Glutamatergic neuron (in vitro differentiated cells): ENCODE measurements at regions not wholly inside any gene's neighbourhood (a gene's known extent, or its start where the extent isn't known, plus 50 kb on each side); places are given as distances from the start of the nearest gene placed in this dataset.
A peak's percentile ranks its signal among the peaks of the same experiment; 100 is the strongest.

Experiments
- DNase-seq: peaks from one replicate; pipeline ENCODE4 v3.0.0; 2022
- H3K27ac Mint-ChIP-seq: one replicate; pipeline ENCODE4 v1.8.0; 2020; ENCODE audit warnings: mild to moderate bottlenecking, mixed read lengths, inconsistent platforms; ENCODE audit not compliant: unreplicated experiment
- H3K27me3 Mint-ChIP-seq: one replicate; pipeline ENCODE4 v1.8.0; 2020; ENCODE audit warnings: mild to moderate bottlenecking, moderate library complexity, mixed read lengths, inconsistent platforms; ENCODE audit not compliant: unreplicated experiment
- H3K36me3 Mint-ChIP-seq: one replicate; pipeline ENCODE4 v1.8.0; 2020; ENCODE audit warnings: mild to moderate bottlenecking, mixed read lengths, inconsistent platforms; ENCODE audit not compliant: unreplicated experiment
- H3K4me1 Mint-ChIP-seq: one replicate; pipeline ENCODE4 v1.8.0; 2020; ENCODE audit warnings: mild to moderate bottlenecking, low read depth, mixed read lengths, inconsistent platforms; ENCODE audit not compliant: unreplicated experiment
- H3K4me3 Mint-ChIP-seq: one replicate; pipeline ENCODE4 v1.8.0; 2020; ENCODE audit warnings: mild to moderate bottlenecking, mixed read lengths, inconsistent platforms; ENCODE audit not compliant: unreplicated experiment
- H3K9me3 Mint-ChIP-seq: one replicate; pipeline ENCODE4 v1.8.0; 2020; ENCODE audit warnings: mild to moderate bottlenecking, moderate library complexity, mixed read lengths, inconsistent platforms; ENCODE audit not compliant: unreplicated experiment
- CTCF ChIP-seq: fragments of 200-600 bp; sonication (generic); IDR thresholded peaks from one replicate; pipeline ENCODE4 v1.5.0; 2021; ENCODE audit not compliant: partially characterized antibody, unreplicated experiment

GRCh38 chr2:180456801-180457200 lies 449.7 kb upstream of the CWC22 start:
- no peaks in the 10 kb centered on the region for H3K9me3 Mint-ChIP-seq
- TF ChIP-seq CTCF, result no peak
- H3K4me3 Mint-ChIP-seq, result no peak overlapping the region
- no peaks in the 10 kb centered on the region for H3K27me3 Mint-ChIP-seq
- no peaks in the 10 kb centered on the region for H3K36me3 Mint-ChIP-seq
- no peak overlapping the region for H3K27ac Mint-ChIP-seq
- H3K4me1 Mint-ChIP-seq, result no peaks in the 10 kb centered on the region
- DNase-seq, result no peak

- H3K9me3 Mint-ChIP-seq, result no peaks in the 10 kb centered on the region
- H3K36me3 Mint-ChIP-seq, result no peaks in the 10 kb centered on the region
- no peak overlapping the region for H3K27ac Mint-ChIP-seq
- no peak overlapping the region for H3K4me3 Mint-ChIP-seq
- DNase-seq, result no peak
- TF ChIP-seq CTCF, result no peak
- H3K4me1 Mint-ChIP-seq, result peaks cover 4% of the 10 kb centered on the region
- peaks cover 3% of the 10 kb centered on the region for H3K27me3 Mint-ChIP-seq
Measured at GRCh38 chr2:180450841-180451240, 443.7 kb upstream of the CWC22 start.

GRCh38 chr2:180449171-180449915 lies 442.2 kb upstream of the CWC22 start:
- no peak for DNase-seq
- Mint-ChIP-seq H3K4me1 (peaks cover 4% of the 10 kb centered on the region), H3K4me3 (no peak overlapping the region), H3K27me3 (peaks cover 3% of the 10 kb centered on the region), H3K9me3 (no peaks in the 10 kb centered on the region), H3K27ac (peak overlapping the region; percentile 6), H3K36me3 (no peaks in the 10 kb centered on the region)
- no peak for TF ChIP-seq CTCF

- no peaks in the 10 kb centered on the region for H3K9me3 Mint-ChIP-seq
- H3K4me1 Mint-ChIP-seq, result peaks cover 4% of the 10 kb centered on the region
- H3K36me3 Mint-ChIP-seq, result no peaks in the 10 kb centered on the region
- TF ChIP-seq CTCF, result no peak
- H3K27ac Mint-ChIP-seq, result no peak overlapping the region
- DNase-seq, result no peak
- no peak overlapping the region for H3K4me3 Mint-ChIP-seq
- H3K27me3 Mint-ChIP-seq, result peaks cover 3% of the 10 kb centered on the region
Measured at GRCh38 chr2:180446492-180446891, 439.4 kb upstream of the CWC22 start.

- Mint-ChIP-seq H3K27ac (no peak overlapping the region), H3K27me3 (peaks cover 3% of the 10 kb centered on the region), H3K36me3 (no peaks in the 10 kb centered on the region)
Measured at GRCh38 chr2:180443888-180444287, 436.8 kb upstream of the CWC22 start.

More at GRCh38 chr2:180443888-180444287, 436.8 kb upstream of the CWC22 start:
- Mint-ChIP-seq H3K9me3 (no peaks in the 10 kb centered on the region), H3K4me1 (peaks cover under 1% of the 10 kb centered on the region), H3K4me3 (no peak overlapping the region)
- TF ChIP-seq CTCF, result no peak
- DNase-seq, result no peak
